PC-3 (cell line): ENCODE measurements at regions not wholly inside any gene's neighbourhood (a gene's known extent, or its start where the extent isn't known, plus 50 kb on each side); places are given as distances from the start of the nearest gene placed in this dataset.

Experiments used
- ATAC-seq: fragments of 200-7000 bp; cut with Tn5 transposase; 2 replicates; pipeline ENCODE4 v1.9.1; 2020; ENCODE audit warnings: mild to moderate bottlenecking, moderate library complexity
- BruUV-seq: library from RNA; stranded (reverse); fragments of 400-500 nt; replicated peaks from 2 replicates; lab custom pipeline; 2021; lab: Mats Ljungman, UMichigan
- CTCF ChIA-PET: fragments of 300-600 bp; sonication (Branson Sonifier 250); formaldehyde crosslinking; loops from one replicate; lab custom pipeline; 2022; ENCODE audit warnings: antibody characterized with exemption; lab: Charles Lee
- POLR2A ChIA-PET: fragments of 300-600 bp; sonication (Branson Sonifier 250); formaldehyde crosslinking; loops from one replicate; lab custom pipeline; 2022; ENCODE audit warnings: antibody characterized with exemption; ENCODE audit not compliant: unreplicated experiment; lab: Charles Lee
- DNase-seq: peaks from one replicate; pipeline ENCODE4 v3.0.0-alpha.2; 2015
- H2AFZ ChIP-seq: fragments of 300-600 bp; sonication (generic); 2 replicates; pipeline ENCODE4 v1.6.0; 2016; ENCODE audit warnings: antibody characterized with exemption, low read length
- H3F3A ChIP-seq: fragments of 300-600 bp; sonication (generic); one replicate; pipeline ENCODE4 v1.6.0; 2017; ENCODE audit warnings: antibody characterized with exemption, low read length, control low read depth, mild to moderate bottlenecking; ENCODE audit not compliant: unreplicated experiment
- H3K27ac ChIP-seq: fragments of 300-600 bp; sonication (generic); 2 replicates; pipeline ENCODE4 v1.5.1; 2016; ENCODE audit warnings: mild to moderate bottlenecking, low read length
- H3K27me3 ChIP-seq: fragments of 300-600 bp; sonication (generic); 2 replicates; pipeline ENCODE4 v1.6.1; 2016; ENCODE audit warnings: low read length, mixed read lengths
- H3K36me3 ChIP-seq: fragments of 300-600 bp; sonication (generic); 2 replicates; pipeline ENCODE4 v1.6.1; 2016; ENCODE audit warnings: low read depth, mixed run types, low read length, mixed read lengths
- H3K4me1 ChIP-seq: fragments of 300-600 bp; sonication (generic); 2 replicates; pipeline ENCODE4 v1.5.1; 2016; ENCODE audit warnings: low read length; ENCODE audit not compliant: insufficient read depth
- H3K4me2 ChIP-seq: fragments of 300-600 bp; sonication (generic); 2 replicates; pipeline ENCODE4 v1.6.0; 2016; ENCODE audit warnings: low read length
- H3K4me3 ChIP-seq: fragments of 300-600 bp; sonication (generic); 2 replicates; pipeline ENCODE4 v1.5.1; 2016; ENCODE audit warnings: mild to moderate bottlenecking, low read length, mixed read lengths
- H3K79me2 ChIP-seq: fragments of 300-600 bp; sonication (generic); 2 replicates; pipeline ENCODE4 v1.6.1; 2017; ENCODE audit warnings: low read length, mixed read lengths
- H3K9ac ChIP-seq: fragments of 300-600 bp; sonication (generic); 2 replicates; pipeline ENCODE4 v1.6.0; 2016; ENCODE audit warnings: mild to moderate bottlenecking, low read length
- H3K9me2 ChIP-seq: fragments of 300-600 bp; sonication (generic); replicated peaks from 2 replicates; pipeline ENCODE4 v1.6.1; 2016; ENCODE audit warnings: mixed run types, low read length, mixed read lengths
- H3K9me3 ChIP-seq: fragments of 300-600 bp; sonication (generic); 2 replicates; pipeline ENCODE4 v1.6.1; 2016; ENCODE audit warnings: low read length, mixed read lengths
- H4K20me1 ChIP-seq: fragments of 300-600 bp; sonication (generic); 2 replicates; pipeline ENCODE4 v1.6.1; 2016; ENCODE audit warnings: low read length, mixed read lengths
- EZH2 ChIP-seq: fragments of 300-600 bp; sonication (generic); IDR thresholded peaks from one replicate; pipeline ENCODE4 v1.6.1; 2017; ENCODE audit warnings: antibody characterized with exemption, mild to moderate bottlenecking, low read length; ENCODE audit not compliant: unreplicated experiment
- EZH2phosphoT487 ChIP-seq: fragments of 300-600 bp; sonication (generic); IDR thresholded peaks from 2 replicates; pipeline ENCODE4 v1.6.1; 2018; ENCODE audit warnings: mild to moderate bottlenecking, antibody characterized with exemption, low read length, borderline replicate concordance
- intact Hi-C: fragments of 100-400 bp; cut with micrococcal nuclease; formaldehyde crosslinking; loops from 2 replicates; pipeline ENCODE4 v1.9.0; 2023
- TF ChIP-seq, protein P1 (sequence below): fragments of 300-600 bp; sonication (generic); conservative IDR thresholded peaks from 2 replicates; pipeline ENCODE4 v1.5.1; 2017; ENCODE audit warnings: antibody characterized with exemption, low read depth, mild to moderate bottlenecking, low read length

DNA sequence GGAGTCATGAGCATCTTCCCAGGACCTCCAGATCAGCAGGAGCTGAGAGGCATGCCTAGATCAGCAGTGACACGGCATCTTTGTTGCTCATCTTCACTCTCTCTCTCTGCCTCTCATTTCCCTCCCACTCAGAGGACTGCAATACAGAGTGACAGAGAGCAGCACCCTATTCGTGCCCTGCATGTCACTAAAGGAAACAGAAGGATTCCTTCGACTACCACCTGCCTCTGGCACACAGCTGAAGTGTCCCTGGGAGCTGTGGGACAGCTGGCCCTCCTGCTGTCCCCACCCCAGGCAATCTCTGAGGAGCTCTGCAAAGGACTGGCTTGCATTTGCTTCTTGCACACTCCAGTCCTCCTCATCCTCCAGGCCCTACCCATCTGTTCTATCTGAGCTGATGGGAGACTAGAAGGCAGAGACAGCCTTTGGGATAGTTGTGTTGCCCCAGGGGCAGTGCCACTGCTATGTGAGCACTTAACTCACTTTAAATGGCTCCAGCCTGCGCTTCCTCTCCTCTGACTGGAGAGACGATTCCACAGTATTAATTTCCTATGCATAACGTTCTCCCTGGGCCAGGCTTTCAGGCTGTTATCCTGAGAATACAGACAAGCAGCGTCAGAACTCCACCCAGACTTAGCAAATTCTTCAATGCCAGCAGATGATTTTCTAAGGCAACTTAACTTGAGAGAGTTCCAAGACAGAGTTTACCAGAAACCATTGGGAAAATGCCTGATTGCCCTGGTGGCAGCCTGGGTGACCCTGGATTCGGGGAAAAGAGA, 167.6 kb upstream of the MAP1B start:
- DNase-seq (no peak), ATAC-seq (no peak; the same call in 1 of the 2 replicates)
- Histone ChIP-seq H3K4me1 (peaks cover 9% of the 10 kb centered on the region), H3K4me3 (no peak overlapping the region), H3K36me3 (no peaks in the 10 kb centered on the region), H2AFZ (peak overlapping the region; percentile 45), H4K20me1 (no peaks in the 10 kb centered on the region), H3K27ac (peak overlapping the region; percentile 36), H3K9ac (no peak overlapping the region), H3K79me2 (no peaks in the 10 kb centered on the region), H3F3A (no peaks in the 10 kb centered on the region), H3K27me3 (no peaks in the 10 kb centered on the region), H3K4me2 (peak overlapping the region; percentile 37; the same call in 1 of the 2 replicates), H3K9me2 (no peaks in the 10 kb centered on the region), H3K9me3 (no peaks in the 10 kb centered on the region)
- no TSS peak for BruUV-seq
- TF ChIP-seq EZH2phosphoT487, result no peak
- TF ChIP-seq, protein P1, sequence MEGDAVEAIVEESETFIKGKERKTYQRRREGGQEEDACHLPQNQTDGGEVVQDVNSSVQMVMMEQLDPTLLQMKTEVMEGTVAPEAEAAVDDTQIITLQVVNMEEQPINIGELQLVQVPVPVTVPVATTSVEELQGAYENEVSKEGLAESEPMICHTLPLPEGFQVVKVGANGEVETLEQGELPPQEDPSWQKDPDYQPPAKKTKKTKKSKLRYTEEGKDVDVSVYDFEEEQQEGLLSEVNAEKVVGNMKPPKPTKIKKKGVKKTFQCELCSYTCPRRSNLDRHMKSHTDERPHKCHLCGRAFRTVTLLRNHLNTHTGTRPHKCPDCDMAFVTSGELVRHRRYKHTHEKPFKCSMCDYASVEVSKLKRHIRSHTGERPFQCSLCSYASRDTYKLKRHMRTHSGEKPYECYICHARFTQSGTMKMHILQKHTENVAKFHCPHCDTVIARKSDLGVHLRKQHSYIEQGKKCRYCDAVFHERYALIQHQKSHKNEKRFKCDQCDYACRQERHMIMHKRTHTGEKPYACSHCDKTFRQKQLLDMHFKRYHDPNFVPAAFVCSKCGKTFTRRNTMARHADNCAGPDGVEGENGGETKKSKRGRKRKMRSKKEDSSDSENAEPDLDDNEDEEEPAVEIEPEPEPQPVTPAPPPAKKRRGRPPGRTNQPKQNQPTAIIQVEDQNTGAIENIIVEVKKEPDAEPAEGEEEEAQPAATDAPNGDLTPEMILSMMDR, result no peak
- no peak for TF ChIP-seq EZH2
- ChIA-PET CTCF (interaction anchor here (0.6 kb wide), 2 partner anchors 69 to 79 kb away, joined by 4 read pairs; no protein-coding TSS in a partner anchor), POLR2A (no interaction called here)
- intact Hi-C loops, result loop anchor here (5.0 to 10.0 kb wide), 3 partner anchors 78 to 195 kb away; partner anchors contain the start of gene MAP1B

DNA sequence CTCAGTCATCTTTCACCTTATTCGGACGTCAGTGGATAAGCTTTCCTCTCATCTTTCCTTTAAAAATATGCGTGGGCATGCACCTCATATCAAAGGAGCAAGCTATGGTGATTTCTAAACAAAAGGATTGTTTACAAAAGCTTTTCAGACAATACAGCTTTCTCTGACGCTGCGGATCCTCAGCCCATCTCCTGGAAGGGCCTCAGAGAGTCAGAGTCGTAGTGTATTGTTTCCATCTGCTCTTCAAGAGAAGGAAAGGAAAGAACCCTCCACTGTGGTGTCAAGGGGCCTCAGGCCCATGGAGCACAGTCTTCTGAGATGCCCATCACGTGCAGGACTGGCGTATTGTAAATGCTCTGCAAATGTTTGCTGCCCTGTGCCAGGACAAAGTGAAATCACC, 163.4 kb upstream of the MAP1B start:
- H3K4me3 ChIP-seq, result no peak overlapping the region
- no peaks in the 10 kb centered on the region for H3K27me3 ChIP-seq
- no peaks in the 10 kb centered on the region for H3K79me2 ChIP-seq
- ChIA-PET CTCF (no interaction called here), POLR2A (no interaction called here)
- no peak overlapping the region for H3K9ac ChIP-seq
- no peak for ATAC-seq
- no peak for TF ChIP-seq EZH2
- no peak for TF ChIP-seq EZH2phosphoT487
- TF ChIP-seq, protein P1, result no peak
- no peak for DNase-seq
- no peaks in the 10 kb centered on the region for H3K36me3 ChIP-seq
- no peak overlapping the region for H3K27ac ChIP-seq
- H3F3A ChIP-seq, result no peaks in the 10 kb centered on the region
- no peak overlapping the region for H2AFZ ChIP-seq
- H3K4me1 ChIP-seq, result peaks cover under 1% of the 10 kb centered on the region; the same call in 1 of the 2 replicates
- intact Hi-C loops, result no loop called here
- no peaks in the 10 kb centered on the region for H4K20me1 ChIP-seq
- H3K9me3 ChIP-seq, result no peaks in the 10 kb centered on the region
- no peaks in the 10 kb centered on the region for H3K9me2 ChIP-seq
- no peak overlapping the region for H3K4me2 ChIP-seq
- BruUV-seq, result no TSS peak

DNA sequence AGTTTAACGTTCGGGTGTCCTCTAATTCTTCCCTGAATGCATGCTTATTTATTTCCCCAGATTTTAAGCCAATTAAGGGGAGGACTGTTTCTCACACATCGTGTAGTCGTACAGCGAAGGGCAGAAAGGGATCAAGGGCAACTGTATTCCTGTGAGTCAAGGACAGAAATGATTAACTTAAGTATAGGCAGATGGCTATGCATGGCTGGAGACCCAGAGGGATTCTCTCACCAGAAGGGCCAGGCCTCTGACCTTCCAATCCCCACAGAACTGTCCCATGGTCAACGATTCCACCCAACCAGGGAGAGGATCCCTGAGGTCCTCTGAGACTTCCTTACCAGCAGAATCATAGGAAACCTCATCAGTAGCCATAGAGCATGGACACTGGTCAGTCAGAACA, 161.8 kb upstream of the MAP1B start:
- DNase-seq, result no peak
- H3K36me3 ChIP-seq, result no peaks in the 10 kb centered on the region
- ChIA-PET POLR2A (no interaction called here), CTCF (no interaction called here)
- H3K27ac ChIP-seq, result no peak overlapping the region
- no TSS peak for BruUV-seq
- H3K9me3 ChIP-seq, result no peaks in the 10 kb centered on the region
- no peaks in the 10 kb centered on the region for H3K9me2 ChIP-seq
- no peak overlapping the region for H3K9ac ChIP-seq
- H2AFZ ChIP-seq, result no peak overlapping the region
- H3K4me1 ChIP-seq, result no peaks in the 10 kb centered on the region
- intact Hi-C loops, result no loop called here
- no peaks in the 10 kb centered on the region for H4K20me1 ChIP-seq
- TF ChIP-seq, protein P1, result no peak
- TF ChIP-seq EZH2 (no peak), EZH2phosphoT487 (no peak)
- H3K27me3 ChIP-seq, result no peaks in the 10 kb centered on the region
- H3K4me2 ChIP-seq, result no peak overlapping the region
- ATAC-seq, result no peak
- H3F3A ChIP-seq, result no peaks in the 10 kb centered on the region
- H3K79me2 ChIP-seq, result no peaks in the 10 kb centered on the region
- H3K4me3 ChIP-seq, result no peak overlapping the region
